ENCODE measurements at regions not wholly inside any gene's neighbourhood (a gene's known extent, or its start where the extent isn't known, plus 50 kb on each side); places are given as distances from the start of the nearest gene placed in this dataset.

GRCh38 chr17:5933430-5933829 is 136.7 kb upstream of the WSCD1 start:
- peak overlapping the region; percentile 15; the same call in 1 of the 2 replicates for H3K9ac ChIP-seq (ENCODE audit: low read length)
- no peaks in the 10 kb centered on the region for H3K27me3 ChIP-seq (replicated peaks; ENCODE audit: insufficient read depth, low read length)
- no peaks in the 10 kb centered on the region for H3K9me3 ChIP-seq (replicated peaks; ENCODE audit: insufficient read depth, low read length)
- no peak overlapping the region for H3K4me3 ChIP-seq (ENCODE audit: low read length)
- no peaks in the 10 kb centered on the region for H4K20me1 ChIP-seq (ENCODE audit: insufficient read depth, low read length)
- peak overlapping the region; percentile 72 for H3K27ac ChIP-seq (ENCODE audit: low read length)
- H3K36me3 ChIP-seq (replicated peaks; ENCODE audit: insufficient read depth, low read length), result no peaks in the 10 kb centered on the region
- peak overlapping the region; percentile 6; the same call in 1 of the 2 replicates for H3K4me2 ChIP-seq (ENCODE audit: low read depth, low read length)
- peak; percentile 94 for DNase-seq
- no peak for TF ChIP-seq CTCF (IDR thresholded peaks at IDR 0.05; ENCODE audit: low read length)
- TF ChIP-seq EZH2 (optimal IDR thresholded peaks at IDR 0.05; ENCODE audit: low read depth, low read length), result no peak
- TF ChIP-seq EZH2phosphoT487 (IDR thresholded peaks at IDR 0.05; ENCODE audit: low read length), result no peak
- peaks cover 13% of the 10 kb centered on the region for H3K4me1 ChIP-seq (ENCODE audit: low read length)
- no peaks in the 10 kb centered on the region for H3K79me2 ChIP-seq (ENCODE audit: low read length)
- H3K9me2 ChIP-seq (replicated peaks; ENCODE audit: insufficient read depth, low read length), result no peaks in the 10 kb centered on the region
- H3F3A ChIP-seq (ENCODE audit: insufficient read depth, low read length), result peaks cover 9% of the 10 kb centered on the region
- H2AFZ ChIP-seq (ENCODE audit: low read length), result no peak overlapping the region

GRCh38 chr17:5941258-5941657 is 128.9 kb upstream of the WSCD1 start:
- Histone ChIP-seq H3K36me3 (replicated peaks; ENCODE audit: insufficient read depth, low read length) (no peaks in the 10 kb centered on the region), H3K27me3 (replicated peaks; ENCODE audit: insufficient read depth, low read length) (no peaks in the 10 kb centered on the region), H3K4me3 (ENCODE audit: low read length) (no peak overlapping the region), H3F3A (ENCODE audit: insufficient read depth, low read length) (peaks cover 42% of the 10 kb centered on the region), H3K4me2 (ENCODE audit: low read depth, low read length) (peak overlapping the region; percentile 82; the same call in 1 of the 2 replicates), H3K79me2 (ENCODE audit: low read length) (no peaks in the 10 kb centered on the region), H3K9ac (ENCODE audit: low read length) (no peak overlapping the region), H2AFZ (ENCODE audit: low read length) (0 out of 2 replicates have a peak overlapping the region, but pooled peaks have one; percentile 5), H3K27ac (ENCODE audit: low read length) (peak overlapping the region; percentile 99; the same call in 1 of the 2 replicates), H3K9me3 (replicated peaks; ENCODE audit: insufficient read depth, low read length) (no peaks in the 10 kb centered on the region), H3K4me1 (ENCODE audit: low read length) (peaks cover 42% of the 10 kb centered on the region), H3K9me2 (replicated peaks; ENCODE audit: insufficient read depth, low read length) (no peaks in the 10 kb centered on the region), H4K20me1 (ENCODE audit: insufficient read depth, low read length) (no peaks in the 10 kb centered on the region)
- DNase-seq, result no peak
- TF ChIP-seq EZH2phosphoT487 (IDR thresholded peaks at IDR 0.05; ENCODE audit: low read length) (no peak), EZH2 (optimal IDR thresholded peaks at IDR 0.05; ENCODE audit: low read depth, low read length) (no peak), CTCF (IDR thresholded peaks at IDR 0.05; ENCODE audit: low read length) (no peak)

DNA sequence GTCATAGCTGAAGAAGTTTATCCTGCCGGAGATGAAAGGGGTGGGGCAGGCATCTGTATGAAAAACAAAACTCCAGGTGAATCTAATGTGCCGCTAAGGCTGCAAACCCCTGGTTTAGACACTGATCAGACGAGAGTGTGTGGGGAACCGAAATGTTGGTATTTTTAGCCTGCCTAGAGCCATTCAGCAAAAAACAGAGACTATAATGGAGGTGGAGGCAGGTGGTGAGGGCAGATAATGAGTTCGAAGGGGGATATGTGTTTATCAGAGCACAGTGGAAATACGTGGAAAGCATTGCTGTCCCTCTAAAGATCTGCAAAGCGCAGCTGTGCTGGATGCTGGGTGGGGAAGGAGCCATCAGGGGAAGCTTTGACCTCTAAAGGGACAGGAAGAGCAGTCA is 127.5 kb upstream of the WSCD1 start:
- H2AFZ ChIP-seq (ENCODE audit: low read length), result peak overlapping the region; percentile 54
- no peaks in the 10 kb centered on the region for H3K9me2 ChIP-seq (replicated peaks; ENCODE audit: insufficient read depth, low read length)
- peak overlapping the region; percentile 85 for H3K9ac ChIP-seq (ENCODE audit: low read length)
- H3K27ac ChIP-seq (ENCODE audit: low read length), result peak overlapping the region; percentile 99
- H3K9me3 ChIP-seq (replicated peaks; ENCODE audit: insufficient read depth, low read length), result no peaks in the 10 kb centered on the region
- H3K4me3 ChIP-seq (ENCODE audit: low read length), result peak overlapping the region; percentile 38
- peak overlapping the region; percentile 82 for H3K4me2 ChIP-seq (ENCODE audit: low read depth, low read length)
- H3K4me1 ChIP-seq (ENCODE audit: low read length), result peaks cover 42% of the 10 kb centered on the region
- H3K79me2 ChIP-seq (ENCODE audit: low read length), result no peaks in the 10 kb centered on the region
- peaks cover 42% of the 10 kb centered on the region for H3F3A ChIP-seq (ENCODE audit: insufficient read depth, low read length)
- TF ChIP-seq CTCF (IDR thresholded peaks at IDR 0.05; ENCODE audit: low read length) (no peak), EZH2phosphoT487 (IDR thresholded peaks at IDR 0.05; ENCODE audit: low read length) (no peak), EZH2 (optimal IDR thresholded peaks at IDR 0.05; ENCODE audit: low read depth, low read length) (no peak)
- no peaks in the 10 kb centered on the region for H3K27me3 ChIP-seq (replicated peaks; ENCODE audit: insufficient read depth, low read length)
- no peaks in the 10 kb centered on the region for H3K36me3 ChIP-seq (replicated peaks; ENCODE audit: insufficient read depth, low read length)
- no peaks in the 10 kb centered on the region for H4K20me1 ChIP-seq (ENCODE audit: insufficient read depth, low read length)
- peak; percentile 90 for DNase-seq
